Thymus (tissue), 11 donors: ENCODE measurements at regions not wholly inside any gene's neighbourhood (a gene's known extent, or its start where the extent isn't known, plus 50 kb on each side); places are given as distances from the start of the nearest gene placed in this dataset.
"Not testable (repeated sequence)": the region's sequence is repeated elsewhere in the genome, so short reads cannot be mapped to it uniquely, and the experiment has no call there.

Experiments
- DNase-seq, 9 donors: peaks; one replicate each; pipeline ENCODE4 v3.0.0-alpha.2; 2013; ENCODE audit warnings: low spot score in 9 of 9, low read depth in 6 of 9, missing footprints in 1 of 9
- H3K27ac ChIP-seq, 2 donors: one replicate each; pipeline ENCODE4 v1.5.1; 2013; ENCODE audit warnings: control low read depth in 1 of 2, low read depth in 1 of 2, low read length in 1 of 2, mild to moderate bottlenecking in 1 of 2, moderate library complexity in 1 of 2
- H3K27me3 ChIP-seq, 2 donors: one replicate each; pipeline ENCODE4 v1.5.1; 2013; ENCODE audit warnings: low read length in 1 of 2; ENCODE audit not compliant: control insufficient read depth in 2 of 2, insufficient read depth in 1 of 2
- H3K36me3 ChIP-seq, 2 donors: one replicate each; pipeline ENCODE4 v1.5.1; 2013; ENCODE audit warnings: low read length in 1 of 2, mild to moderate bottlenecking in 1 of 2, moderate library complexity in 1 of 2; ENCODE audit not compliant: control insufficient read depth in 2 of 2, insufficient read depth in 2 of 2
- H3K4me1 ChIP-seq, 2 donors: one replicate each; pipeline ENCODE4 v1.5.1; 2013; ENCODE audit warnings: low read length in 2 of 2; ENCODE audit not compliant: control insufficient read depth in 2 of 2, insufficient read depth in 2 of 2
- H3K4me3 ChIP-seq, 2 donors: one replicate each; pipeline ENCODE4 v1.5.1; 2013; ENCODE audit warnings: low read length in 2 of 2, control low read depth in 1 of 2, mild to moderate bottlenecking in 1 of 2
- H3K9me3 ChIP-seq, 2 donors: one replicate each; pipeline ENCODE4 v1.5.1; 2013; ENCODE audit warnings: low read length in 1 of 2, mild to moderate bottlenecking in 1 of 2; ENCODE audit not compliant: control insufficient read depth in 2 of 2, insufficient read depth in 1 of 2
- WGBS: extraction: QIAGEN DNeasy Blood & Tissue Kit; methylation state at CpG from one replicate; pipeline ENCODE4 v1.1.7; 2013; 5-methylcytosine and 5-hydroxymethylcytosine counted together
- donor health status: healthy.

DNA sequence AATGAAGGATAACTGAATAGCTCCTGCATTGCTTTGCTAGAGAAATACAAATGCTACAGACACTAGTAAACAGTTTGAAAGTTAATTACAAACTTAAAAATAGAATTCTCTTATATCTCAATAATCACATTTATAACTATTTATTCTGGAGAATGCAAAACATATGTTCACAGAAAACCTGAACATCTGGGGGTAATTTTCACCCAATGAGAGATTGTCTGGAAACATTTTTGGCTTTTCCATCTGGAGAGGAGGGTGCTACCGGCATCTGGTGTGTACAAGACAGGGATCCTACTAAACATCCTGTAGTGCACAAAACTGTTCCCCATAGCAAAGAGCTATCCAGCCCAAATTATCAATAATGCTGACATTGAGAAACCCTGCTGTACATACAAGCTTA is 378.4 kb upstream of the CHORDC1 start:
- DNase-seq = no peak
- H3K4me1 ChIP-seq = no peaks in the 10 kb centered on the region
- 98% methylated on average over 1 of the region's 1 CpG for WGBS

DNA sequence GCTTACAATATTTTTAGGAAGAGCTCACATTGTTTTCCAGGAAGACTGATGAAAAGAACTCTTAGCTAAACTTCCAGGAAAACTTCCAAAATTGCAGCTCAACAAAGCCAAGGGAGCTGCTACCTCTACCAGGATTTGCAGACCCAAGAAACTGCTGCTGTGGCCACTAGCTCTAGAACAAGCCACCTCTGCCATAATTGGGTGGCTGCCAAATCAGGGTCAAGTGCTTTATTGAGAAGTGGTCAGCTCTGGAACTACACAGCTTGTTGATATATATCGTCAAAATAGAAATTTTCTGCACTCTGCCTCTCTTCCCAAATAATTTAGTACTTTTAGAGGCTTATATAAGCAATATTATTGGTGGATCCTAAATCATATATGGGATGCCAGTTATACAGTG is 371.8 kb upstream of the CHORDC1 start:
- Histone ChIP-seq H3K4me1 (no peaks in the 10 kb centered on the region), H3K9me3 (no peaks in the 10 kb centered on the region), H3K36me3 (no peaks in the 10 kb centered on the region), H3K27ac (no peak overlapping the region), H3K4me3 (no peak overlapping the region), H3K27me3 (no peaks in the 10 kb centered on the region)
- no peak for DNase-seq
- 79% methylated on average over 1 of the region's 1 CpG for WGBS

More for the DNA sequence above, 378.4 kb upstream of the CHORDC1 start:
- Histone ChIP-seq H3K4me3 (no peak overlapping the region), H3K36me3 (no peaks in the 10 kb centered on the region), H3K9me3 (no peaks in the 10 kb centered on the region), H3K27ac (no peak overlapping the region), H3K27me3 (no peaks in the 10 kb centered on the region)

DNA sequence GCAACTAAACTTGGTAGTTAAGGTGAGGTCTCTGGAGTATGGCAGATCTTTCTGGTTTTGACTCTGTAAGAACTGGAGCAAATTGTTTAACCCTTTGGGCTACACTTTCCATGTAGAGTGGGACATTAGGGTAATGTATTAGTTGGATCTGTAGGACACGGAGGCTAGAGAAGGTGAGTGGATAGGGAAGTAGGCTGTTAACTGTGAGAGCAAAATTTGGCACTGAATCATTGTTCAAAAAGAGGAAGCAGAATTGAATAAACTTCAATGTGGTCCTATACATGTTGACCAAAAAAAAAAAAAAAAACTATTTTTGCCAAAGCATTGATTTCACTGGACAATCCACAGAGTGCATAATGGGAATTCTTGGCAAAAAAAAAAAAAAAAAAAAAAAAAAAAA is 370.2 kb upstream of the CHORDC1 start:
- no peak for DNase-seq
- H3K27me3 ChIP-seq = no peaks in the 10 kb centered on the region
- no peak overlapping the region for H3K4me3 ChIP-seq
- no peak overlapping the region for H3K27ac ChIP-seq
- H3K4me1 ChIP-seq = no peaks in the 10 kb centered on the region
- no peaks in the 10 kb centered on the region for H3K36me3 ChIP-seq
- WGBS = 23% methylated on average over 1 of the region's 1 CpG
- H3K9me3 ChIP-seq = no peaks in the 10 kb centered on the region

DNA sequence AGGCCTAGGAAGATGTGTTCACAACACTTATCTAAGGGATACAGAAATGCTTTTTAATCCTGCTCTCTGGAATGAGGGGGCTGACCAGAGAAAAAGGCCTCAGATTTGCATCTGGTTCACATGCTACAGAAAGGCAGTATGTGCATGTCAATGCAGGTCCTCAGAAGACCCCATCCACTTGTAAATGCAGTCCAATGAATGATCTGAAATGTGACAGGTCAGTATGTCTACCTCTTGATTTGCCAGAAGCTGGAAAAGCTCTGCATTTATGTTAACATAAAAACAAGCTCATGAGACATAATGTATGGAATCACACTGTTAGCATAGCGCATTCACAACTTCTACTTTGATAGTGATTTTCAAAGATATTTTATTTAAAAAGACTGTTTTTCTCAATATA is 367.4 kb upstream of the CHORDC1 start:
- H3K27ac ChIP-seq = no peak overlapping the region
- WGBS = 98% methylated on average over 1 of the region's 1 CpG

DNA sequence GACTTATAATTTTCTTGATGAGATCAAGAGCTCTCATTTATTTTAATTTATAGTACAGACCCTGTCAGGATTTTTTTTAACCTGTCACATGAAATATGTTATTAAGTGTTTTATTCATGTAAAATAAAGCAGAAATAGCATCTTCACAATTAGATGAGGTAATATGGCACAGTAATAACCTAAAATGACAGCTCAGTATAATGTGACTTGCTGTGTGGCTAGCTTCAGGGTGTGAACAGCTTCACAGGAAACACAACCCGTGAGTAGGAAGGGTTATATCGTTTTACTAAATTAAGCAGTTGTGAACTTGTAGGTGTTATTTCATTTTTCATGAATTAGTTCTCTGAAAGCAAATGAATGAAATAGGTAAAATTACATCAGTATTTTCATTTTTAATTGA is 366.9 kb upstream of the CHORDC1 start:
- no peak for DNase-seq
- Histone ChIP-seq H3K4me1 (no peaks in the 10 kb centered on the region), H3K27ac (no peak overlapping the region), H3K4me3 (no peak overlapping the region), H3K9me3 (no peaks in the 10 kb centered on the region), H3K36me3 (no peaks in the 10 kb centered on the region), H3K27me3 (no peaks in the 10 kb centered on the region)
- WGBS = 81% methylated on average over 2 of the region's 2 CpGs

More for the DNA sequence above, 367.4 kb upstream of the CHORDC1 start:
- Histone ChIP-seq H3K4me1 (no peaks in the 10 kb centered on the region), H3K27me3 (no peaks in the 10 kb centered on the region), H3K4me3 (no peak overlapping the region), H3K36me3 (no peaks in the 10 kb centered on the region), H3K9me3 (no peaks in the 10 kb centered on the region)
- DNase-seq = no peak

DNA sequence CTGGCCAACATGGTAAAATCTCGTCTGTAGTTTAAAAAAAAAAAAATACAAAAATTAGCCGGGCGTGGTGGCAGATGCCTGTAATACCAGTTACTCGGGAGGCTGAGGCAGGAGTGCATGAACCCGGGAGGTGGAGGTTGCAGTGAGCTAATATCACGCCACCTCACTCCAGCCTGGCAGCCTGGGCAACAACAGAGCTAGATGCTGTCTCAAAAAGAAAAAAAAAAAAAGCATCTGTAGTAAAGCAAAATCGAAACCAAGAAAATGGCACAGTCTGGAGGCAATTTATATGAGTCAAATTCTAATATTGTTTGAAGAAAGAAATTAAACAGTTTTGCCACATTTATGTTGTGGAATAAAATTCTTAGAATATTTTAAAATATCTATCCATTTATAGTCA is 365.0 kb upstream of the CHORDC1 start:
- Histone ChIP-seq H3K4me1 (no peaks in the 10 kb centered on the region), H3K36me3 (no peaks in the 10 kb centered on the region), H3K27me3 (no peaks in the 10 kb centered on the region), H3K4me3 (no peak overlapping the region), H3K27ac (no peak overlapping the region), H3K9me3 (peaks cover 0 to 5% of the 10 kb centered on the region in 2 donors)
- 82% methylated on average over 7 of the region's 7 CpGs for WGBS
- no peak for DNase-seq

DNA sequence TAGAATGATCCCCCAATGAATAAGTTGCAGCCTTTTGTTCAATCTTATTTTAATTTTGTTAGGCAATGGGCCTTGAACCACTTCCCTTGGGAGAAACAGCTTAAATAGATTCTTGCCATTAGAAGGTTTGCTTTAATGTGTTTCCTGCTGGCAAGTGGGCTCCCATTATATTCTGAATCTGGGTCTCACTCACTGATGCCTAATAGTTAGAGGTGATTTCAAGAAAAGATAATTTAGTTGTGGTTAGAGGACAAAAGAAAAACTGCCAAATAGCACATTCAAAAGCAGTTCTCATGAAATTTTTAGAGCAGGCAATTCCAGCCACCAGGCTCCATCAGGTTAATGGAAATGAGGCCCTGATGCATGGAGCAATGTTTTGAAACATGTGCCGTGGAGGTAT is 362.6 kb upstream of the CHORDC1 start:
- Histone ChIP-seq H3K9me3 (peaks cover 0 to 6% of the 10 kb centered on the region in 2 donors), H3K27me3 (no peaks in the 10 kb centered on the region), H3K4me1 (no peaks in the 10 kb centered on the region), H3K4me3 (no peak overlapping the region), H3K36me3 (no peaks in the 10 kb centered on the region), H3K27ac (no peak overlapping the region)
- WGBS = 94% methylated on average over 1 of the region's 1 CpG
- DNase-seq = no peak

DNA sequence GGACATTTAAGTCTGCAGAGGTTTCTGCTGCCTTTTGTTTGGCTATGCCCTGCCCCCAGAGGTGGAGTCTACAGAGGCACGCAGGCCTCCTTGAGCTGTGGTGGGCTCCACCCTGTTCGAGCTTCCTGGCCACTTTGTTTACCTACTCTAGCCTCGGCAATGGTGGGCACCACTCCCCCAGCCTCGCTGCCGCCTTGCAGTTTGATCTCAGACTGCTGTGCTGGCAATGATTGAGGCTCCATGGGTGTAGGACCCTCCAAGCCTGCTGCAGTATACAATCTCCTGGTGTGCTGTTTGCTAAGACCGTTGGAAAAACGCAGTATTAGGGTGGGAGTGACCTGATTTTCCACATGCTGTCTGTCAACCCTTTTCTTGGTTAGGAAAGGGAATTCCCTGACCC is 360.1 kb upstream of the CHORDC1 start:
- 79% methylated on average over 7 of the region's 7 CpGs for WGBS
- not testable (repeated sequence) for H3K27me3 ChIP-seq, H3K9me3 ChIP-seq, DNase-seq, H3K4me3 ChIP-seq, H3K36me3 ChIP-seq, H3K27ac ChIP-seq, H3K4me1 ChIP-seq

DNA sequence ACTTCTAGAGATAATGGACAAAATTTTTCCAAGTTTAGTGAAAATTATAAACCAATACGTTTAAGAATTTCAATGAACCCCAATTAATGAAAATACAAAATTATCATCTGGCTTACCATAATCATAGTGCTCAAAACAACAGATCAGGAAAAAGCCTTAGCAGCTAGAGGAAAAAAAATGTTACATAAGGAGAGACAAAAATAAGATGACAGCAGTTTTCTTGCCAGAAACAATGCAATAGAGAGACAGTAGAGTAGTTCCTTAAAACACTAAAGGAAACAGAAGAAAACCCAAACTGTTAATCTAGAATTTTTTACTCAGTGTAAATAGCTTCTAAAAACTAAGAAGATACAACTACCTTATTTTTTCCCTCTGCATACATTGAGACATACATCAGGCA is 341.7 kb upstream of the CHORDC1 start:
- Histone ChIP-seq H3K4me3 (no peak overlapping the region), H3K9me3 (no peaks in the 10 kb centered on the region), H3K4me1 (no peaks in the 10 kb centered on the region), H3K27me3 (no peaks in the 10 kb centered on the region), H3K27ac (no peak overlapping the region), H3K36me3 (no peaks in the 10 kb centered on the region)
- DNase-seq = no peak
- 85% methylated on average over 1 of the region's 1 CpG for WGBS

DNA sequence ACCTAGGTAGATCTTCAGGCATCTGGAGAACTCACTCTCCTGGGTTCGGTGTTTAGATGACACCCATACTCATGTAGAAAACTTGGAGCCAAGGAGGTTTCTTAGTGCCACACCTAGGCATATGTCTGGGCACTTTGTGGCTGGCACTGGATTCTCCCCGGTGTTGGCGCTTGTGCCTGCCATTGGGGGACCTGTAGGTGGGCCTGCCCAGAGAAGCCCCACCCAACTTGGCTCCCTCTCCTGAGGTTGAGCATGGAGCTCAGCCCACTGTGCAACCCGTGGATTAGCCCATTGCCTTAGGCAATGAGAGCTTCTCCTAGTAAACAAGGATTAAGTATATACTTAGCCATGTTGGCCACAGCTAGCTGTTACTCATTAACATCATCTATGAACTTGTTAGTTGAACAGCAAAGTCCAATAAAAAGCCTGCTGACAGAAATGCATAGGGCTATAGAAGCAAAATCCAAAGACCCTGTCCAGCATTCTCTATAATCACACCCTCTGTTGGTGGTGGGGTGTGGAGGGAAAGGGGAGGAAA is 335.5 kb upstream of the CHORDC1 start:
- Histone ChIP-seq H3K27me3 (no peaks in the 10 kb centered on the region), H3K27ac (no peak overlapping the region), H3K4me1 (no peaks in the 10 kb centered on the region), H3K9me3 (peaks cover 0 to 3% of the 10 kb centered on the region in 2 donors), H3K36me3 (no peaks in the 10 kb centered on the region), H3K4me3 (no peak overlapping the region)
- 94% methylated on average over 4 of the region's 4 CpGs for WGBS
- no peak for DNase-seq
